GM18498 (cell line): ENCODE measurements at regions not wholly inside any gene's neighbourhood (a gene's known extent, or its start where the extent isn't known, plus 50 kb on each side); places are given as distances from the start of the nearest gene placed in this dataset.

ENCODE experiments used
- ATAC-seq: cut with Tn5 transposase; IDR thresholded peaks from one replicate; pipeline ENCODE4 v1.9.1; 2021; ENCODE audit warnings: mild to moderate bottlenecking, moderate library complexity; ENCODE audit not compliant: unreplicated experiment

DNA sequence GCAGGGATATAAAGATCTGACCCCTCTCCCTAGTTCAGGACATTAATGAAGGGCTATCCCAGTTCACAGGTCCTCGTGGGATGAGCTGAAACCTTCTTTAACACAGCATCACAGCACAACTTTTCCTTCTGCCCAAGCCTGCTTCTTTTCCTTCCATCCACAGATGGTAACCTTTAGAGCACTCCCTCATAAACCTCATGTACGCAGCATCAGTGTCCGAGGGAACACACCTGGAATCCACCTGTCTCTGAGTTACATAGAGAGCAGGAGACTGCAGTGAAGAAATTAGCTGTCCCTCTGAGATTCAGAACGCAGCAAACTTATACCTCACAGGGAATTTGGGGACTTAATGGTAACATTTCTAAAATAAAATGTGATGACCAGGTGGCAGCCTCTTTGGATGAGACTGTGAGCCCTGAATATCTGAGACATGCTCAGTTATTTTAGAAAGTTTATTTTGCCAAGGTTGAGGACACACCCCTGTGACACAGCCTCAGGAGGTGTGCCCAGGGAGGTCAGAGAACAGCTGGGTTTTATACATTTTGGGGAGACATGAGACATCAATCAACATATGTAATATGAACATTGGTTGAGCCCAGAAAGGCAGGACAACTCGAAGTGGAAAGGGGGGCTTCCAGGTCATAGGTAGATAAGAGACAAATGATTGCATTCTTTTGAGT, 73.8 kb upstream of the PACRGL start:
- no peak for ATAC-seq

GRCh38 chr4:20627866-20628265, 72.4 kb upstream of the PACRGL start:
- no peak for ATAC-seq

DNA sequence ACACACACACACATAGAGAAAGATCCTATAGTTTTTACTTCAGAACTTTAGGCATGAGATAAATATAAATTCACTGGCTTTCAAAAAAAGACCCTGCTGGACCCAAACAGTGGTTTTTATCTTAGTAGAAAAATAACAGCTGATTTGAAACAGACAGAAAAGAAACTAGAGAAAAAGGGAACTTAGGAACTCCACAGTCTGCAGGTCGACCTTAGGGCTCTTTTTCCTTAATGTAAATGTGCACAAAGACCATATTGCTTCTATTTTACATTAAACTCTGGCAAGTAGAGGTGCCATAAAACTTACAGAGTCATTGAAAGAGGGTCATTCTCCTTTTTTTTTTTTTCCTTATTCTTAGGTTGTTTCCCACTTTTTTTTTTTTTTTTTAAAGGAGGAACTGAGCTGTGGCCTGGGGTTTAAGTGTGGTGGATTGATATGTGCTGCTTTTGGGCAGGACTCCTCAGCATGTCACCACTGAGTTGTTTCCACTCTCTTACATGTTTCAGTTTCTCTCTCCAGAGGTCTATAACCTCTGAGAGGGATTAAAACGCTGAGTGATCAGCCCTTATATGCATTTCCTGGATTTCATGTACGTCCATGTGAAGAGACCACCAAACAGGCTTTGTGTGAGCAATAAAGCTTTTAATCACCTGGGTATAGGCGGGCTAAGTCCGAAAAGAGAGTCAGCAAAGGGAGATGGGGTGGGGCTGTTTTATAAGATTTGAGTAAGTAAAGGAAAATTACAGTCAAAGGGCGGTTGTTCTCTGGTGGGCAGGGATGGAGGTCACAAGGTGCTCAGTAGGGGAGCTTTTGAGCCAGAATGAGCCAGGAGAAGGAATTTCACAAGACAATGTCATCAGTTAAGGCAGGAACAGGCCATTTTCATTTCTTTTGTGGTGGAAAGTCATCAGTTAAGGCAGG, 70.8 kb upstream of the PACRGL start:
- ATAC-seq = no peak

DNA sequence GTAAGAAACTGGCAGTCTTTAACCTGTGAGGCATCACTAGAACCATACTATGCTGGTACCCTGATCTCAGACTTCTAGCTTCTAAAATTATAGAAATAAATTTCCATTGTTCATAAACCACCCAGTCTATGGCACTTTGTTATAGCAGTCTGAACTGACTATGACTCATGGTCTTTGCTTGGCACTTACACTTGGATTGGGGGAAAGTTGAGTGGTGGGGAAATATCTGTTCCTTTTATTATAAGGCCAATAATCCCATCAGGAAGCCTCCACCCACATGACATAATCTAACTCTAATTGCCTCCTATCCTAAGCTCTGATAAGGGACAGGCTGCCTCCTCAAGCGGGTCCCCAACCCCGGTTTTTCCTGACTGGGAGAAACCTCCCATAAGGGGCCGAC, 61.4 kb upstream of the PACRGL start:
- no peak for ATAC-seq

GRCh38 chr4:20639346-20639745, 60.9 kb upstream of the PACRGL start:
- ATAC-seq = no peak

DNA sequence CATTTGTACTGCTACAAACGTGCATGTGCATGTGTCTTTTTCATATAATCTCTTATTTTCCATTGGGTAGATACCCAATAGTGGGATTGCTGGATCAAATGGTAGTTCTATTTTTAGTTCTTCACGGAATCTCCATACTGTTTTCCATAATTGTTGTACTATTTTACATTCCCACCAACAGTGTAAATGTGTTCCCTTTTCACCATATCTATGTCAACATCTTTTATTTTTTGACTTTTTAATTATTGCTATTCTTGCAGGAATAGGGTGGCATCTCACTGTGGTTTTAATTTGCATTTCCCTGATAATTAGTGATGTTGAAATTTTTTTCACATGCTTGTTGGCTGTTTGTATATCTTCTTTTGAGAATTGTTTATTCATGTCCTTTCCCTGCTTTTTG, 59.3 kb upstream of the PACRGL start:
- ATAC-seq = no peak

DNA sequence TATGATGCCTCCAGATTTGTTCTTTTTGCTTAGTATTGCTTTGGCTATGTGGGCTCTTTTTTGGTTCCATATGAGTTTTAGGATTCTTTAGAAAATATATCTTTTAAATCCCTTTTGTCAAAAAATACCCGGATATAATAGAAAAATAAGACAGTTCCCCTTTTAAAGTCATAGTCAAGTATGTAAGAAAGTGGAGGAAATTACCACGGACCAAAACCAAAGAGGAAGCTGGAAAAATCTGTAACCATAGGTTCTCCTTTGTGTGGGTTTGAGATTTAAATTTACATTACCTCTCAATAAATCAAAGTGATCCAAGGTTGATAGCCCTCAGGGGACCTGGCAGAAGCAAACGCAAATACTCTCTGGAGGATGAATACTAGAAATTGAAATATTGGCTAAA, 58.3 kb upstream of the PACRGL start:
- no peak for ATAC-seq

- ATAC-seq = no peak
Observed at GRCh38 chr4:20643631-20644030, 56.6 kb upstream of the PACRGL start.

DNA sequence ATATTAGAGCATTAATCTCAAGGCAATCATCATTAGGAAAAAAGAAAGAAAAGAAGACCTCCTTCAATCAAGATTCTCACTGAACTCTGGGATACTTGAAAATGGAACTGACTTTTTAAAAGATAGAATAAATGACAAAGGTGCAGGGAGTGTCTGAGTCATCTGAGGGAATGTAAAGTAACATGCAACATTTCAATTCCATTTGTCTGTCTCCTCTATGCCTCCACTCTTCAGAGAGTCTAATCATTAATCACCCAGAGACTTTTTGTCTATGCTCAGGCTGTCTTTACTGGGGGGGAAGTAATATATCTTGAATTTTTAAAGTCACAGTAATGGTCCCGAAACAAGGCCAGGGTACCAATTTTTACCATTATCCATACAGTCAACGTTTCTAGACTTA, 55.0 kb upstream of the PACRGL start:
- ATAC-seq = no peak

DNA sequence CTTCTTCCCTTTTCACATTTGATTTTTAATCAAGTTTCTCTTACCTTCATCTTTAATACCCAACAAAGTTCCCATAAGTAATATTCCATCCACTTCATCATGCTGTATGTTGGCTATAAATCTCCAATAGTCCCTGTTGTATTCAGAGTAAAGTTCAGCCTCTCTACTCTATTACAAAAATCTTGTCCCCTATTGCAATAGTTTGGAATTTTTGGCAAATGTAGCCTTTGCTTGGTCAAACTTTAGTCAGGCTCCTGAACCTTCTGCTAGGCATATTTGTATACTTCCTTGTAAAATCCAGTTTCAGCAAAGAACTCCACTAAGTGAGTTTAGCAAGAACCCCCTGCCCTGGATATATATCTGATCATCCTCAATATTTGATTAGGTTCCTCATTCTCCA, 54.0 kb upstream of the PACRGL start:
- no peak for ATAC-seq
